IMR-90 (cell line): ENCODE measurements at regions not wholly inside any gene's neighbourhood (a gene's known extent, or its start where the extent isn't known, plus 50 kb on each side); places are given as distances from the start of the nearest gene placed in this dataset.

Experiments used
- ATAC-seq: fragments of 200-7000 bp; cut with Tn5 transposase; 2 replicates; pipeline ENCODE4 v1.9.1; 2020; ENCODE audit warnings: low read depth, mild to moderate bottlenecking, moderate library complexity
- BruUV-seq: library from RNA; stranded (reverse); fragments of 400-500 nt; replicated peaks from 2 replicates; lab custom pipeline; 2021; lab: Mats Ljungman, UMichigan
- CTCF ChIA-PET: fragments of 300-600 bp; formaldehyde crosslinking; extraction: SDS; loops from one replicate; lab custom pipeline; 2021; ENCODE audit warnings: antibody characterized with exemption; lab: Yijun Ruan, JAX
- POLR2A ChIA-PET: fragments of 300-600 bp; sonication (Branson Sonifier 250); formaldehyde crosslinking; loops from one replicate; lab custom pipeline; 2022; ENCODE audit warnings: antibody characterized with exemption; ENCODE audit not compliant: unreplicated experiment; lab: Charles Lee
- DNase-seq: peaks from one replicate; pipeline ENCODE4 v3.0.0; 2013
- H2AFZ ChIP-seq: replicated peaks from 2 replicates; pipeline ENCODE3; 2013; ENCODE audit warnings: low read length, mild to moderate bottlenecking; ENCODE audit not compliant: poor library complexity
- H2AK5ac ChIP-seq: 2 replicates; pipeline ENCODE4 v1.6.1; 2013; ENCODE audit warnings: low read depth, low read length, inconsistent platforms
- H2AK9ac ChIP-seq: replicated peaks from 2 replicates; pipeline ENCODE3; 2013; ENCODE audit warnings: mild to moderate bottlenecking, low read depth, low read length, moderate library complexity; ENCODE audit not compliant: poor library complexity
- H2BK120ac ChIP-seq: 2 replicates; pipeline ENCODE4 v1.6.1; 2013; ENCODE audit warnings: low read depth, low read length, inconsistent platforms
- H2BK15ac ChIP-seq: 3 replicates; pipeline ENCODE4 v1.6.1; 2013; ENCODE audit warnings: low read depth, low read length, inconsistent platforms
- H2BK20ac ChIP-seq: 2 replicates; pipeline ENCODE4 v1.6.1; 2013; ENCODE audit warnings: low read depth, mild to moderate bottlenecking, inconsistent platforms, low read length, moderate library complexity
- H2BK5ac ChIP-seq: 2 replicates; pipeline ENCODE4 v1.6.1; 2013; ENCODE audit warnings: mild to moderate bottlenecking, low read depth, low read length, inconsistent platforms; ENCODE audit not compliant: poor library complexity, severe bottlenecking
- H3K14ac ChIP-seq: replicated peaks from 2 replicates; pipeline ENCODE4 v1.6.1; 2013; ENCODE audit warnings: low read depth, low read length, inconsistent platforms
- H3K18ac ChIP-seq: 2 replicates; pipeline ENCODE4 v1.6.1; 2013; ENCODE audit warnings: low read depth, low read length, control low read depth
- H3K23ac ChIP-seq: 2 replicates; pipeline ENCODE4 v1.6.1; 2013; ENCODE audit warnings: low read depth, low read length, inconsistent platforms
- H3K27ac ChIP-seq: 2 replicates; pipeline ENCODE4 v1.5.1; 2013; ENCODE audit warnings: mild to moderate bottlenecking, control low read depth, low read length; ENCODE audit not compliant: insufficient read depth
- H3K27me3 ChIP-seq: 2 replicates; pipeline ENCODE4 v1.6.1; 2013; ENCODE audit warnings: low read length; ENCODE audit not compliant: control insufficient read depth, insufficient read depth
- H3K36me3 ChIP-seq: 2 replicates; pipeline ENCODE4 v1.6.1; 2013; ENCODE audit warnings: low read length, mixed read lengths; ENCODE audit not compliant: control insufficient read depth, insufficient read depth
- H3K4ac ChIP-seq: 2 replicates; pipeline ENCODE4 v1.6.1; 2013; ENCODE audit warnings: low read depth, low read length, inconsistent platforms
- H3K4me1 ChIP-seq: 2 replicates; pipeline ENCODE4 v1.6.1; 2013; ENCODE audit warnings: low read length, mixed read lengths; ENCODE audit not compliant: control insufficient read depth, insufficient read depth
- H3K4me2 ChIP-seq: 2 replicates; pipeline ENCODE4 v1.6.1; 2013; ENCODE audit warnings: low read depth, mild to moderate bottlenecking, control low read depth, low read length, moderate library complexity
- H3K4me3 ChIP-seq: 2 replicates; pipeline ENCODE4 v1.5.1; 2013; ENCODE audit warnings: low read depth, mild to moderate bottlenecking, control low read depth, low read length, moderate library complexity; ENCODE audit not compliant: insufficient read depth
- H3K56ac ChIP-seq: 2 replicates; pipeline ENCODE4 v1.6.1; 2013; ENCODE audit warnings: low read length, inconsistent platforms; ENCODE audit not compliant: insufficient read depth; ENCODE audit errors: extremely low read depth
- H3K79me1 ChIP-seq, 2 experiments: 2 replicates each; pipeline ENCODE4 v1.6.1; 2013; ENCODE audit warnings: low read length in 2 of 2, inconsistent platforms in 1 of 2, low read depth in 1 of 2
- H3K9ac ChIP-seq: 2 replicates; pipeline ENCODE4 v1.6.1; 2013; ENCODE audit warnings: low read depth, low read length, control low read depth
- H3K9me1 ChIP-seq: 2 replicates; pipeline ENCODE4 v1.6.1; 2013; ENCODE audit warnings: low read length, inconsistent platforms; ENCODE audit not compliant: insufficient read depth
- H3K9me3 ChIP-seq: 2 replicates; pipeline ENCODE4 v1.6.1; 2013; ENCODE audit warnings: low read length; ENCODE audit not compliant: control insufficient read depth, insufficient read depth
- H4K20me1 ChIP-seq: 2 replicates; pipeline ENCODE4 v1.6.1; 2013; ENCODE audit warnings: low read length, inconsistent platforms; ENCODE audit not compliant: insufficient read depth
- H4K5ac ChIP-seq: 2 replicates; pipeline ENCODE4 v1.6.1; 2013; ENCODE audit warnings: mild to moderate bottlenecking, low read depth, low read length, control low read depth
- H4K8ac ChIP-seq, 2 experiments: 2 replicates each; pipeline ENCODE4 v1.6.1; 2013; ENCODE audit warnings: low read depth in 2 of 2, low read length in 2 of 2, control low read depth in 1 of 2, inconsistent platforms in 1 of 2
- H4K91ac ChIP-seq: 2 replicates; pipeline ENCODE4 v1.6.1; 2013; ENCODE audit warnings: low read depth, low read length, inconsistent platforms; ENCODE audit not compliant: insufficient read depth
- BHLHE40 ChIP-seq: fragments of 150-350 bp; IDR thresholded peaks from 2 replicates; pipeline ENCODE4 v1.6.1; 2016; ENCODE audit warnings: mild to moderate bottlenecking, low read depth, low read length
- CEBPB ChIP-seq: IDR thresholded peaks from 2 replicates; pipeline ENCODE4 v1.6.1; 2012; ENCODE audit warnings: low read depth, low read length, improper control_type of control experiment
- CHD1 ChIP-seq: IDR thresholded peaks from 2 replicates; pipeline ENCODE4 v1.6.1; 2012; ENCODE audit warnings: low read depth, low read length, improper control_type of control experiment
- CTCF ChIP-seq: conservative IDR thresholded peaks from 2 replicates; pipeline ENCODE4 v1.5.1; 2012; ENCODE audit warnings: mild to moderate bottlenecking, low read depth, low read length, improper control_type of control experiment
- ELK1 ChIP-seq: fragments of 150-350 bp; IDR thresholded peaks from 2 replicates; pipeline ENCODE4 v1.6.1; 2016; ENCODE audit warnings: low read depth, mild to moderate bottlenecking, low read length, moderate library complexity, borderline replicate concordance
- FOS ChIP-seq: fragments of 150-350 bp; IDR thresholded peaks from 2 replicates; pipeline ENCODE4 v1.6.1; 2016; ENCODE audit warnings: low read depth, low read length
- MAFK ChIP-seq: IDR thresholded peaks from 2 replicates; pipeline ENCODE4 v1.6.1; 2012; ENCODE audit warnings: low read depth, low read length, improper control_type of control experiment
- MAZ ChIP-seq: IDR thresholded peaks from 2 replicates; pipeline ENCODE4 v1.6.1; 2012; ENCODE audit warnings: low read depth, mild to moderate bottlenecking, low read length, improper control_type of control experiment, moderate library complexity, borderline replicate concordance
- MXI1 ChIP-seq: IDR thresholded peaks from 2 replicates; pipeline ENCODE4 v1.6.1; 2012; ENCODE audit warnings: low read depth, mild to moderate bottlenecking, low read length, moderate library complexity, borderline replicate concordance
- NFE2L2 ChIP-seq: fragments of 150-350 bp; IDR thresholded peaks from 2 replicates; pipeline ENCODE4 v1.6.1; 2016; ENCODE audit warnings: low read depth, mild to moderate bottlenecking, low read length
- POLR2A ChIP-seq: IDR thresholded peaks from 2 replicates; pipeline ENCODE4 v1.6.1; 2012; ENCODE audit warnings: mild to moderate bottlenecking, low read depth, low read length
- RAD21 ChIP-seq: IDR thresholded peaks from 2 replicates; pipeline ENCODE4 v1.6.1; 2012; ENCODE audit warnings: low read length, improper control_type of control experiment
- RCOR1 ChIP-seq: IDR thresholded peaks from 2 replicates; pipeline ENCODE4 v1.6.1; 2012; ENCODE audit warnings: mild to moderate bottlenecking, low read length, improper control_type of control experiment; ENCODE audit not compliant: insufficient replicate concordance
- RFX5 ChIP-seq: IDR thresholded peaks from 2 replicates; pipeline ENCODE4 v1.8.0; 2012; ENCODE audit warnings: low read depth, mild to moderate bottlenecking, low read length, moderate library complexity
- SMC3 ChIP-seq: fragments of 150-350 bp; IDR thresholded peaks from 2 replicates; pipeline ENCODE4 v1.6.1; 2016; ENCODE audit warnings: low read depth, mild to moderate bottlenecking, antibody characterized with exemption, low read length, moderate library complexity
- USF2 ChIP-seq: fragments of 150-350 bp; IDR thresholded peaks from 2 replicates; pipeline ENCODE4 v1.6.1; 2017; ENCODE audit warnings: mild to moderate bottlenecking, antibody characterized with exemption, low read length, low read depth
- WGBS, 2 experiments: methylation state at CpG; one replicate each; pipeline versions ENCODE4 v1.1.5 to v1.1.7; 2013; ENCODE audit warnings: missing lambda C conversion rate in 2 of 2; ENCODE audit not compliant: insufficient read length in 1 of 2; ENCODE audit errors: extremely low coverage in 2 of 2; 5-methylcytosine and 5-hydroxymethylcytosine counted together
- dilution Hi-C: fragments of 300-500 bp; cut with HindIII; formaldehyde crosslinking; loops from one replicate; pipeline ENCODE4 v1.14.3; 2018; ENCODE audit warnings: low sequenced_read_pairs; ENCODE audit not compliant: unreplicated experiment
- in situ Hi-C: fragments of 300-500 bp; cut with MboI; formaldehyde crosslinking; loops from 3 replicates; pipeline ENCODE4 v1.14.3; 2019; ENCODE audit warnings: low sequenced_read_pairs, inconsistent platforms, mixed read lengths
- intact Hi-C: fragments of 100-400 bp; cut with micrococcal nuclease; formaldehyde crosslinking; loops from 2 replicates; pipeline ENCODE4 v1.10.0; 2022

- DNase-seq, result no peak
- Histone ChIP-seq H3K79me1 (no peaks in the 10 kb centered on the region), H3K27me3 (no peaks in the 10 kb centered on the region), H3K27ac (no peak overlapping the region), H2AK9ac (no peak overlapping the region), H4K5ac (no peak overlapping the region), H2BK5ac (no peak overlapping the region), H4K8ac (no peak overlapping the region), H4K91ac (no peak overlapping the region), H2AFZ (no peak overlapping the region), H2BK15ac (no peak overlapping the region), H2BK20ac (no peak overlapping the region), H4K20me1 (no peaks in the 10 kb centered on the region), H3K4me3 (no peak overlapping the region), H3K36me3 (no peaks in the 10 kb centered on the region), H3K4me1 (no peaks in the 10 kb centered on the region), H3K9me3 (peaks cover 9% of the 10 kb centered on the region), H3K9ac (no peak overlapping the region), H3K18ac (no peak overlapping the region), H3K14ac (no peak overlapping the region), H3K23ac (no peak overlapping the region), H2BK120ac (no peak overlapping the region), H3K9me1 (no peaks in the 10 kb centered on the region), H3K4me2 (no peak overlapping the region), H2AK5ac (no peak overlapping the region), H3K56ac (no peak overlapping the region), H3K4ac (no peak overlapping the region)
- no TSS peak for BruUV-seq
- in situ Hi-C loops (no loop called here), intact Hi-C loops (no loop called here), dilution Hi-C loops (no loop called here)
- TF ChIP-seq RFX5 (no peak), CEBPB (no peak), CHD1 (no peak), RCOR1 (no peak), CTCF (no peak), SMC3 (no peak), MAZ (no peak), MXI1 (no peak), FOS (no peak), USF2 (no peak), ELK1 (no peak), RAD21 (no peak), NFE2L2 (no peak), BHLHE40 (no peak), MAFK (no peak), POLR2A (no peak)
- ChIA-PET CTCF (no interaction called here), POLR2A (no interaction called here)
- no CpG with 5 or more reads among the region's 1 CpG for WGBS, 2 experiments
- ATAC-seq, result no peak
Measured at GRCh38 chr3:26064297-26064696, 274.4 kb downstream of the OXSM start.
